HepG2 (cell line): ENCODE measurements at regions not wholly inside any gene's neighbourhood (a gene's known extent, or its start where the extent isn't known, plus 50 kb on each side); places are given as distances from the start of the nearest gene placed in this dataset.

ENCODE experiments used
- ATF5 ChIP-seq: sonication (generic); formaldehyde crosslinking; IDR thresholded peaks from 2 replicates; pipeline ENCODE4 v1.4.0; 2020; ENCODE audit warnings: mild to moderate bottlenecking, low read depth, missing genetic modification reagents
- CREM ChIP-seq, 2 experiments: sonication (generic) in 1 of 2; formaldehyde crosslinking in 1 of 2; IDR thresholded peaks; 2 replicates each; pipeline versions ENCODE4 v1.4.0 to v1.6.1; 2016 to 2020; ENCODE audit warnings: antibody characterized with exemption in 1 of 2, mild to moderate bottlenecking in 1 of 2, missing genetic modification reagents in 1 of 2
- GMEB1 ChIP-seq: sonication (generic); formaldehyde crosslinking; IDR thresholded peaks from 2 replicates; pipeline ENCODE4 v1.5.1; 2020; ENCODE audit warnings: missing genetic modification reagents, mild to moderate bottlenecking, borderline replicate concordance
- KMT2A ChIP-seq: sonication (generic); formaldehyde crosslinking; IDR thresholded peaks from 2 replicates; pipeline ENCODE4 v1.4.0; 2020; ENCODE audit warnings: missing genetic modification reagents
- MAX ChIP-seq: IDR thresholded peaks from 2 replicates; pipeline ENCODE4 v1.6.1; 2012; ENCODE audit warnings: inconsistent platforms
- NCOA5 ChIP-seq: sonication (generic); formaldehyde crosslinking; IDR thresholded peaks from 2 replicates; pipeline ENCODE4 v1.4.0; 2020; ENCODE audit warnings: missing genetic modification reagents
- YY1 ChIP-seq: IDR thresholded peaks from 2 replicates; pipeline ENCODE4 v1.6.1; 2011; ENCODE audit warnings: low read length, low read depth, moderate library complexity, mild to moderate bottlenecking; ENCODE audit not compliant: insufficient read depth, insufficient replicate concordance
- ZNF136 ChIP-seq: sonication (generic); formaldehyde crosslinking; IDR thresholded peaks from 2 replicates; pipeline ENCODE4 v1.8.1; 2022; ENCODE audit warnings: low read depth, mild to moderate bottlenecking, moderate library complexity, missing genetic modification reagents
- ZNF30 ChIP-seq: sonication (generic); formaldehyde crosslinking; IDR thresholded peaks from 2 replicates; pipeline ENCODE4 v1.5.0; 2020; ENCODE audit warnings: mild to moderate bottlenecking, missing genetic modification reagents
- TF ChIP-seq, protein P1 (sequence below): sonication (generic); formaldehyde crosslinking; IDR thresholded peaks from 2 replicates; pipeline ENCODE4 v1.4.0; 2020; ENCODE audit warnings: missing genetic modification reagents, borderline replicate concordance
- TF ChIP-seq, protein P2 (sequence below): sonication (generic); formaldehyde crosslinking; conservative IDR thresholded peaks from 2 replicates; pipeline ENCODE4 v1.8.0; 2022; ENCODE audit warnings: low read depth, missing genetic modification reagents

GRCh38 chr5:67793418-67793817, 422.1 kb upstream of the PIK3R1 start (continued):
- TF ChIP-seq CREM (IDR thresholded peaks at IDR 0.05) (no peak), CREM (CRISPR knock-in tag; IDR thresholded peaks at IDR 0.05) (no peak), KMT2A (CRISPR knock-in tag) (no peak), GMEB1 (CRISPR knock-in tag) (no peak), ZNF136 (no peak), ATF5 (no peak), ZNF30 (CRISPR knock-in tag) (no peak), MAX (no peak), NCOA5 (no peak), YY1 (no peak)
- TF ChIP-seq, protein P1, sequence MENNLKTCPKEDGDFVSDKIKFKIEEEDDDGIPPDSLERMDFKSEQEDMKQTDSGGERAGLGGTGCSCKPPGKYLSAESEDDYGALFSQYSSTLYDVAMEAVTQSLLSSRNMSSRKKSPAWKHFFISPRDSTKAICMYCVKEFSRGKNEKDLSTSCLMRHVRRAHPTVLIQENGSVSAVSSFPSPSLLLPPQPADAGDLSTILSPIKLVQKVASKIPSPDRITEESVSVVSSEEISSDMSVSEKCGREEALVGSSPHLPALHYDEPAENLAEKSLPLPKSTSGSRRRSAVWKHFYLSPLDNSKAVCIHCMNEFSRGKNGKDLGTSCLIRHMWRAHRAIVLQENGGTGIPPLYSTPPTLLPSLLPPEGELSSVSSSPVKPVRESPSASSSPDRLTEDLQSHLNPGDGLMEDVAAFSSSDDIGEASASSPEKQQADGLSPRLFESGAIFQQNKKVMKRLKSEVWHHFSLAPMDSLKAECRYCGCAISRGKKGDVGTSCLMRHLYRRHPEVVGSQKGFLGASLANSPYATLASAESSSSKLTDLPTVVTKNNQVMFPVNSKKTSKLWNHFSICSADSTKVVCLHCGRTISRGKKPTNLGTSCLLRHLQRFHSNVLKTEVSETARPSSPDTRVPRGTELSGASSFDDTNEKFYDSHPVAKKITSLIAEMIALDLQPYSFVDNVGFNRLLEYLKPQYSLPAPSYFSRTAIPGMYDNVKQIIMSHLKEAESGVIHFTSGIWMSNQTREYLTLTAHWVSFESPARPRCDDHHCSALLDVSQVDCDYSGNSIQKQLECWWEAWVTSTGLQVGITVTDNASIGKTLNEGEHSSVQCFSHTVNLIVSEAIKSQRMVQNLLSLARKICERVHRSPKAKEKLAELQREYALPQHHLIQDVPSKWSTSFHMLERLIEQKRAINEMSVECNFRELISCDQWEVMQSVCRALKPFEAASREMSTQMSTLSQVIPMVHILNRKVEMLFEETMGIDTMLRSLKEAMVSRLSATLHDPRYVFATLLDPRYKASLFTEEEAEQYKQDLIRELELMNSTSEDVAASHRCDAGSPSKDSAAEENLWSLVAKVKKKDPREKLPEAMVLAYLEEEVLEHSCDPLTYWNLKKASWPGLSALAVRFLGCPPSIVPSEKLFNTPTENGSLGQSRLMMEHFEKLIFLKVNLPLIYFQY (CRISPR knock-in tag), result no peak
- TF ChIP-seq, protein P2, sequence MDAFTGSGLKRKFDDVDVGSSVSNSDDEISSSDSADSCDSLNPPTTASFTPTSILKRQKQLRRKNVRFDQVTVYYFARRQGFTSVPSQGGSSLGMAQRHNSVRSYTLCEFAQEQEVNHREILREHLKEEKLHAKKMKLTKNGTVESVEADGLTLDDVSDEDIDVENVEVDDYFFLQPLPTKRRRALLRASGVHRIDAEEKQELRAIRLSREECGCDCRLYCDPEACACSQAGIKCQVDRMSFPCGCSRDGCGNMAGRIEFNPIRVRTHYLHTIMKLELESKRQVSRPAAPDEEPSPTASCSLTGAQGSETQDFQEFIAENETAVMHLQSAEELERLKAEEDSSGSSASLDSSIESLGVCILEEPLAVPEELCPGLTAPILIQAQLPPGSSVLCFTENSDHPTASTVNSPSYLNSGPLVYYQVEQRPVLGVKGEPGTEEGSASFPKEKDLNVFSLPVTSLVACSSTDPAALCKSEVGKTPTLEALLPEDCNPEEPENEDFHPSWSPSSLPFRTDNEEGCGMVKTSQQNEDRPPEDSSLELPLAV (CRISPR knock-in tag), result no peak
